SK-N-SH (cell line): ENCODE measurements at regions not wholly inside any gene's neighbourhood (a gene's known extent, or its start where the extent isn't known, plus 50 kb on each side); places are given as distances from the start of the nearest gene placed in this dataset.

Experiments used
- CTCF ChIA-PET: fragments of 300-600, 350-600 bp; formaldehyde crosslinking; extraction: SDS; loops from one replicate; lab custom pipeline; 2021; lab: Yijun Ruan, JAX
- POLR2A ChIA-PET: fragments of 350-600 bp; sonication (Branson Sonifier 250); formaldehyde crosslinking; extraction: SDS; loops from one replicate; lab custom pipeline; 2020; ENCODE audit warnings: antibody characterized with exemption, inconsistent platforms; lab: Yijun Ruan, JAX
- DNase-seq: peaks from one replicate; pipeline ENCODE4 v3.0.0; 2012
- H2AFZ ChIP-seq: fragments of 200-600 bp; sonication (generic); 2 replicates; pipeline ENCODE4 v1.8.1; 2016; ENCODE audit warnings: antibody characterized with exemption, mild to moderate bottlenecking, low read depth
- H3F3A ChIP-seq: fragments of 200-600 bp; sonication (generic); replicated peaks from 2 replicates; pipeline ENCODE3; 2016; ENCODE audit warnings: antibody characterized with exemption, mild to moderate bottlenecking; ENCODE audit not compliant: insufficient read depth
- H3K27ac ChIP-seq, 2 experiments: fragments of 200-500 bp in 1 of 2; fragments of 200-600 bp in 1 of 2; sonication (Bioruptor generic) in 1 of 2; sonication (generic), shearing (Covaris generic) in 1 of 2; 2 replicates each; pipeline versions ENCODE4 v1.5.1 to v1.6.1; 2014 to 2016; ENCODE audit warnings: low read depth in 2 of 2, inconsistent platforms in 1 of 2, low read length in 1 of 2, mild to moderate bottlenecking in 1 of 2, mixed read lengths in 1 of 2
- H3K27me3 ChIP-seq: fragments of 200-600 bp; sonication (generic), shearing (Covaris generic); 2 replicates; pipeline ENCODE4 v1.6.1; 2016; ENCODE audit warnings: mixed run types; ENCODE audit not compliant: insufficient read depth
- H3K36me3 ChIP-seq, 2 experiments: fragments of 200-500 bp in 1 of 2; fragments of 200-600 bp in 1 of 2; sonication (Bioruptor generic) in 1 of 2; sonication (generic) in 1 of 2; replicated peaks in 1 of 2; 2 replicates each; pipeline versions ENCODE3 to v1.5.1; 2014 to 2016; ENCODE audit warnings: low read length in 1 of 2, mild to moderate bottlenecking in 1 of 2; ENCODE audit not compliant: insufficient read depth in 2 of 2, control insufficient read depth in 1 of 2
- H3K4me1 ChIP-seq, 2 experiments: fragments of 200-500 bp in 1 of 2; fragments of 200-600 bp in 1 of 2; sonication (Bioruptor generic) in 1 of 2; sonication (generic), shearing (Covaris generic) in 1 of 2; 2 replicates each; pipeline versions ENCODE4 v1.5.1 to v1.6.1; 2014 to 2016; ENCODE audit warnings: low read depth in 1 of 2, low read length in 1 of 2, mixed run types in 1 of 2; ENCODE audit not compliant: insufficient read depth in 2 of 2, control insufficient read depth in 1 of 2
- H3K4me2 ChIP-seq: fragments of 200-600 bp; sonication (generic), shearing (Covaris generic); 2 replicates; pipeline ENCODE4 v1.6.1; 2017; ENCODE audit warnings: mixed run types
- H3K4me3 ChIP-seq, 2 experiments: fragments of 200-500 bp in 1 of 2; fragments of 200-600 bp in 1 of 2; sonication (Bioruptor generic) in 1 of 2; sonication (generic), shearing (Covaris generic) in 1 of 2; 2 replicates each; pipeline versions ENCODE4 v1.5.1 to v1.8.1; 2014 to 2016; ENCODE audit warnings: low read depth in 2 of 2, inconsistent platforms in 1 of 2, low read length in 1 of 2, mild to moderate bottlenecking in 1 of 2, mixed read lengths in 1 of 2, moderate library complexity in 1 of 2
- H3K79me2 ChIP-seq: fragments of 200-600 bp; sonication (generic); 2 replicates; pipeline ENCODE4 v1.8.1; 2017; ENCODE audit warnings: mild to moderate bottlenecking; ENCODE audit not compliant: insufficient read depth
- H3K9ac ChIP-seq: fragments of 200-600 bp; sonication (generic); 2 replicates; pipeline ENCODE4 v1.6.1; 2017; ENCODE audit warnings: mixed run types
- H3K9me2 ChIP-seq: fragments of 200-600 bp; sonication (generic); 2 replicates; pipeline ENCODE4 v1.6.1; 2017; ENCODE audit warnings: mixed run types
- H3K9me3 ChIP-seq: fragments of 200-600 bp; sonication (generic); 2 replicates; pipeline ENCODE4 v1.6.1; 2017; ENCODE audit warnings: mixed run types, mild to moderate bottlenecking, moderate library complexity
- H4K20me1 ChIP-seq: fragments of 200-600 bp; sonication (generic); 2 replicates; pipeline ENCODE4 v1.6.1; 2017; ENCODE audit warnings: mild to moderate bottlenecking, mixed run types; ENCODE audit not compliant: insufficient read depth
- ELF1 ChIP-seq: IDR thresholded peaks from 2 replicates; pipeline ENCODE4 v1.4.0; 2012
- FOSL2 ChIP-seq: IDR thresholded peaks from 2 replicates; pipeline ENCODE4 v1.4.0; 2012; ENCODE audit warnings: low read depth, mild to moderate bottlenecking, moderate library complexity, borderline replicate concordance
- FOXJ3 ChIP-seq: sonication (generic); formaldehyde crosslinking; IDR thresholded peaks from 2 replicates; pipeline ENCODE4 v1.5.1; 2020; ENCODE audit warnings: mild to moderate bottlenecking, missing genetic modification reagents
- GABPA ChIP-seq: IDR thresholded peaks from 2 replicates; pipeline ENCODE4 v1.4.0; 2012; ENCODE audit warnings: low read depth, mild to moderate bottlenecking
- IRF3 ChIP-seq: fragments of 150-350 bp; IDR thresholded peaks from 2 replicates; pipeline ENCODE4 v1.6.1; 2016; ENCODE audit warnings: mild to moderate bottlenecking, low read depth, low read length
- JUND ChIP-seq: IDR thresholded peaks from 2 replicates; pipeline ENCODE4 v1.4.0; 2012
- MAX ChIP-seq: IDR thresholded peaks from 2 replicates; pipeline ENCODE4 v1.4.0; 2012; ENCODE audit warnings: low read depth
- MEF2A ChIP-seq: IDR thresholded peaks from 2 replicates; pipeline ENCODE4 v1.4.0; 2012; ENCODE audit warnings: low read depth, borderline replicate concordance
- MXI1 ChIP-seq: IDR thresholded peaks from 2 replicates; pipeline ENCODE4 v1.6.1; 2012; ENCODE audit warnings: mild to moderate bottlenecking, low read depth, low read length, improper control_type of control experiment
- NFIC ChIP-seq: IDR thresholded peaks from 2 replicates; pipeline ENCODE4 v1.4.0; 2012; ENCODE audit warnings: borderline replicate concordance
- NRF1 ChIP-seq: IDR thresholded peaks from 2 replicates; pipeline ENCODE4 v1.6.1; 2012; ENCODE audit warnings: low read depth, mild to moderate bottlenecking, low read length
- RCOR1 ChIP-seq: fragments of 150-350 bp; IDR thresholded peaks from 2 replicates; pipeline ENCODE4 v1.6.1; 2017; ENCODE audit warnings: antibody characterized with exemption, low read length
- RFX5 ChIP-seq: IDR thresholded peaks from 2 replicates; pipeline ENCODE4 v1.6.1; 2012; ENCODE audit warnings: mild to moderate bottlenecking, improper control_type of control experiment, low read length
- RXRA ChIP-seq: IDR thresholded peaks from 2 replicates; pipeline ENCODE4 v1.4.0; 2012; ENCODE audit warnings: low read depth, mild to moderate bottlenecking, borderline replicate concordance
- SMC3 ChIP-seq: IDR thresholded peaks from 2 replicates; pipeline ENCODE4 v1.6.1; 2012; ENCODE audit warnings: low read depth, low read length, improper control_type of control experiment
- TAF1 ChIP-seq: IDR thresholded peaks from 2 replicates; pipeline ENCODE4 v1.6.1; 2012; ENCODE audit warnings: low read depth, mild to moderate bottlenecking, low read length, moderate library complexity, borderline replicate concordance
- TEAD4 ChIP-seq: IDR thresholded peaks from 2 replicates; pipeline ENCODE4 v1.4.0; 2012; ENCODE audit warnings: mild to moderate bottlenecking, borderline replicate concordance; ENCODE audit not compliant: insufficient read depth
- USF1 ChIP-seq: IDR thresholded peaks from 2 replicates; pipeline ENCODE4 v1.4.0; 2012; ENCODE audit warnings: low read depth, borderline replicate concordance
- USF2 ChIP-seq: fragments of 150-350 bp; IDR thresholded peaks from 2 replicates; pipeline ENCODE4 v1.6.1; 2017; ENCODE audit warnings: antibody characterized with exemption, low read length, low read depth, borderline replicate concordance

- Histone ChIP-seq H3K36me3 (no peaks in the 10 kb centered on the region), H3K9ac (no peak overlapping the region), H3K4me2 (no peak overlapping the region), H3K9me3 (peaks cover 8% of the 10 kb centered on the region; the same call in 1 of the 2 replicates), H3K4me3 (no peak overlapping the region), H3K4me1 (no peaks in the 10 kb centered on the region), H3K27ac (no peak overlapping the region), H4K20me1 (no peaks in the 10 kb centered on the region), H3K9me2 (no peaks in the 10 kb centered on the region), H3F3A (no peaks in the 10 kb centered on the region), H3K79me2 (no peaks in the 10 kb centered on the region), H3K27me3 (no peaks in the 10 kb centered on the region), H2AFZ (no peak overlapping the region)
- CTCF ChIA-PET, result no interaction called here
- POLR2A ChIA-PET, result no interaction called here
- TF ChIP-seq NRF1, result no peak
- TF ChIP-seq IRF3, result no peak
- TF ChIP-seq SMC3, result no peak
- no peak for TF ChIP-seq RXRA
- TF ChIP-seq MEF2A, result no peak
- TF ChIP-seq TAF1, result no peak
- TF ChIP-seq FOSL2, result no peak
- no peak for TF ChIP-seq RCOR1
- TF ChIP-seq MXI1, result no peak
- TF ChIP-seq RFX5, result no peak
- no peak for TF ChIP-seq JUND
- TF ChIP-seq FOXJ3 (CRISPR knock-in tag), result no peak
- TF ChIP-seq GABPA, result no peak
- no peak for TF ChIP-seq MAX
- no peak for TF ChIP-seq USF2
- no peak for TF ChIP-seq USF1
- no peak for TF ChIP-seq NFIC
- no peak for TF ChIP-seq ELF1
- TF ChIP-seq TEAD4, result no peak
- no peak for DNase-seq
These were observed 234.8 kb downstream of the FOXD2 start for GRCh38 chr1:47672622-47673021.
